Naive B cell (primary cell): ENCODE measurements at regions not wholly inside any gene's neighbourhood (a gene's known extent, or its start where the extent isn't known, plus 50 kb on each side); places are given as distances from the start of the nearest gene placed in this dataset.

ENCODE experiments used
- ATAC-seq, 2 donors: fragments of 150-1000 bp; cut with Tn5 transposase; 2 replicates each; pipeline ENCODE4 v1.10.0; 2021; ENCODE audit warnings: low read depth in 2 of 2, mild to moderate bottlenecking in 2 of 2, moderate library complexity in 2 of 2
- DNase-seq: peaks from one replicate; pipeline ENCODE4 v3.0.0; 2022
- H3K27ac Mint-ChIP-seq, 6 donors: one replicate each; pipeline ENCODE4 v1.8.0; 2020 to 2022; ENCODE audit warnings: mild to moderate bottlenecking in 6 of 6, mixed read lengths in 6 of 6, moderate library complexity in 5 of 6, inconsistent platforms in 2 of 6
- H3K27me3 Mint-ChIP-seq, 3 donors: one replicate each; pipeline ENCODE4 v1.8.0; 2021 to 2022; ENCODE audit warnings: mixed read lengths in 3 of 3, mild to moderate bottlenecking in 1 of 3
- H3K36me3 Mint-ChIP-seq, 2 donors: one replicate each; pipeline ENCODE4 v1.8.0; 2020 to 2022; ENCODE audit warnings: mixed read lengths in 2 of 2, inconsistent platforms in 1 of 2, mild to moderate bottlenecking in 1 of 2
- H3K4me1 Mint-ChIP-seq, 3 donors: one replicate each; pipeline ENCODE4 v1.8.0; 2020 to 2022; ENCODE audit warnings: mixed read lengths in 3 of 3, inconsistent platforms in 1 of 3, mild to moderate bottlenecking in 1 of 3, moderate library complexity in 1 of 3
- H3K4me3 Mint-ChIP-seq, 8 donors: one replicate each; pipeline ENCODE4 v1.8.0; 2020 to 2022; ENCODE audit warnings: mild to moderate bottlenecking in 8 of 8, mixed read lengths in 8 of 8, moderate library complexity in 8 of 8, inconsistent platforms in 2 of 8
- H3K9me3 Mint-ChIP-seq, 7 donors: one replicate each; pipeline ENCODE4 v1.8.0; 2020 to 2022; ENCODE audit warnings: mixed read lengths in 7 of 7, mild to moderate bottlenecking in 5 of 7, inconsistent platforms in 2 of 7, moderate library complexity in 1 of 7

DNA sequence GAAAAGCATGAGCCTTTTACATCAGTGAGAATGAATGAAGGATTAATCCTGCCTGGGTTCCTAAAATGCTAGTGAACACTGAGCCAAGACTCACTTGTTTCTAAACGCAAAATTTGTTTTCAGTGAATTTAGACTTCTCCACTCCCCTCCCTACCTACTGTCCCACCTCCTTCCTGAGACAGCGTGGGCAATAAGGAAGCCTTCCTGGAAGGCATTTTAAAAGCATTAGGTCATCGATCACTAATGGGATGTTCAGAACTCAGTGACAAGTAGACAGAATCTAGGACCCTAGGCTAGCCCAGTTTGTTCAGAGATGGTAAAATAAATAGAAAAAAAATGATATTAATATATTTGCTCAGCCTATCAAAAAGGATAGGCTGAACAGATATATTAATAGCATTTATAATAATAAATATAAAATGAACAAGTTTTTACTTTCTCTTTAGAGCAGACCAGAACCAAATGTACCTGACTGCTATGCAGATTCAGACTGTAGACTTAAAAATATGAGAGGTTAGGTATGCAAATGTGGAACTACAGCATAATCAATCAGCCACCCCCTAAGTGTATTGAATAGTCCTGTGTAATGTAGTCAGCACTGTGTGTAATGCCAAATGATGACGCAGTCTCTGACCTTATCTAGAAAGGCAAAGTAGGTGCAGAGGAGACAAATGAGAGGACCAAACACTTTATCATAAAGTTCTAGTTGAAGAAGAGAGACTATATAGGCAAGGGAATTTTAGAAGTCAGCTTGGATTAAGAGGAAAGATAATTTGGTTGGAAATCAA, 331.1 kb downstream of the GPAT3 start:
- Mint-ChIP-seq H3K36me3 (no peaks in the 10 kb centered on the region), H3K4me3 (no peak overlapping the region), H3K4me1 (no peaks in the 10 kb centered on the region), H3K27ac (no peak overlapping the region), H3K27me3 (peaks cover 0 to 6% (median 0%) of the 10 kb centered on the region in 3 donors), H3K9me3 (peaks cover 0 to 3% (median 0%) of the 10 kb centered on the region in 7 donors)
- ATAC-seq = no peak
- DNase-seq = no peak

DNA sequence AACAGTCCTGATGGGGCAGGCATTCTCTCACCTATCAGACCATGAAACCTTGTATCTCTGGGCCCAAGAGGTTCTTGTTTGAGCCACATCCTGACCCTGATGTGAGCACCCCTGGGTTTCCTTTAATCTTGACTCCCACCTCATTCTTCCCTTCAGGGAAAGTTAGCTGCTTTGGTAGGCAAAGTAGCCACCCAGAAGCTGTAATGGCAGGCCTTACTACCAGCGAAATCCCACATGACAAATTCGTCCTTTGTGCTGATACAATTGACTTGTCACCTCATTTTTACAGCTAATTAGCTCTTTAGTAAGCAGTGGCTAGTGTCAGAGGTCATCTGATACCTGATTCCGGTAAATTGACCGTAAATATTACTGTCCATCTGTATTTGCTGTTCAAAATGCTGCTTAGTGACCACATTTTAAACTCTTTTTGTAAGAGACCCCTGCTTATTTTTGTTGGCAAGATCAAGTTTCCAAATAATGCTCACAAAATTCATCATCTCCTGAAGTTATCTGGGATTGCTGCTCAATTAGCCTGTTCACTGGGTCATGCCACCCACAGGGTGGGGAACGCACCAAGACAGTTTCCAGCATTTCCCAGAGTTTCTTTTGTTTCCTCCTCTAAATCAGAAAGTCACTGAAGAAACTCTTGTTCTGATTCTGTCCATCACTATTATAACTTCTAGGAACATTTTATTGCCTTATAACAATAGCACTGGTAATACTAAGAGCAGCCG, 329.7 kb downstream of the GPAT3 start:
- no peak overlapping the region for H3K27ac Mint-ChIP-seq
- H3K4me3 Mint-ChIP-seq = no peak overlapping the region
- peaks cover 0 to 3% (median 0%) of the 10 kb centered on the region in 7 donors for H3K9me3 Mint-ChIP-seq
- no peak for ATAC-seq
- no peaks in the 10 kb centered on the region for H3K4me1 Mint-ChIP-seq
- no peak for DNase-seq
- peaks cover 0 to 6% (median 0%) of the 10 kb centered on the region in 3 donors for H3K27me3 Mint-ChIP-seq
- H3K36me3 Mint-ChIP-seq = no peaks in the 10 kb centered on the region

DNA sequence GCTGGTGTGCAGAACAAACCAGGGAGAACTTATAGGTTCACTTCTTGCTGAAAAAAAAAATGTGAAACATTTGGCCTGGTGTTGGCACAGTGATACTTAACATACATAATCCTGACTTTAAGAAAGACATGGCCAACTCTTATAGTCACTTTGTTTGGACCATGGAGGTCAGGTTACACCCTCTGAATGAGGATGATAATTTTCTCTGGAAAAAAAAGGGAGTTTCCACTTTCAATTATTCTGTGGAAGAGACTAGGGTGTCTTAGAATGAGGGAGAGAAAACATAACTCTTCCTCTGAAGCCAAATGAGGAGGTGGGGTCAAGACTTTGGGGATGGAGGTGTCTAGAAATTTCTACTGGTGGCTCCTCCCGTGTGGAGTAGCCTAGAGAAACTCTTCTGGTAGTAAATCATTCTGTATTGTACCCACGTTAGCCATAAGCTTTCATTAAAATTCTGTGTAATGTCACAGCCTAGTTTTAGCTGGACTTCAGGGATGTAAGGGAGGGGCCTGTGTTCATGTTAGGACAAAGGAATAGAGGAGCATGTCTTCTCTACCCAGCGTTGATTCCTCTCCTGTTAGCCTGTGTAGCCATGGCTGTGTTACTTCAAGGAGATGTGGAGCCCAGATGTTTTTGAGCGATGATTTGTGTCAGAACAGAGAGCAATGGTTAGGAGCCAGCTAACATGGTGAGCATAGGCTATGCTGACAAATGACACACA, 328.3 kb downstream of the GPAT3 start:
- Mint-ChIP-seq H3K27me3 (peaks cover 0 to 6% (median 0%) of the 10 kb centered on the region in 3 donors), H3K36me3 (no peaks in the 10 kb centered on the region), H3K4me3 (no peak overlapping the region), H3K27ac (no peak overlapping the region), H3K9me3 (peaks cover 0 to 2% (median 0%) of the 10 kb centered on the region in 7 donors), H3K4me1 (no peaks in the 10 kb centered on the region)
- DNase-seq = no peak
- no peak for ATAC-seq

DNA sequence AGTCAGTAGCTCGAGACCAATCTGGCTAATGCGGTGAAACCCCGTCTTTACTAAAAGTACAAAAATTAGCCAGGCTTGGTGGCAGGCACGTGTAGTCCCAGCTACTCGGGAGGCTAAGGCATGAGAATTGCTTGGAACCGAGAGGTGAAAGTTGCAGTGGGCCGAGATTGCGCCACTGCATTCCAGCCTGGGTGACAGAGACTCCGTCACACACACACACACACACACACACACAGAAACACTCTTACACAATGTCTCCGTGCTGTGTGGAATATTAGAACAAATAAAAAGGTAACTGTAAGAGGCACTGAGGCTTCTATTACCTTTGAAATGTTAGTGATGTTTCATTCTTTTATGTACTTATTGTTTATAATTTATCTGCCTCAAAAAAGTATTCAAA, 326.6 kb downstream of the GPAT3 start:
- Mint-ChIP-seq H3K4me3 (no peak overlapping the region), H3K9me3 (peaks cover 0 to 2% (median 0%) of the 10 kb centered on the region in 7 donors), H3K36me3 (no peaks in the 10 kb centered on the region), H3K4me1 (no peaks in the 10 kb centered on the region), H3K27me3 (peaks cover 0 to 6% (median 0%) of the 10 kb centered on the region in 3 donors), H3K27ac (no peak overlapping the region)
- DNase-seq (no peak), ATAC-seq (no peak)

DNA sequence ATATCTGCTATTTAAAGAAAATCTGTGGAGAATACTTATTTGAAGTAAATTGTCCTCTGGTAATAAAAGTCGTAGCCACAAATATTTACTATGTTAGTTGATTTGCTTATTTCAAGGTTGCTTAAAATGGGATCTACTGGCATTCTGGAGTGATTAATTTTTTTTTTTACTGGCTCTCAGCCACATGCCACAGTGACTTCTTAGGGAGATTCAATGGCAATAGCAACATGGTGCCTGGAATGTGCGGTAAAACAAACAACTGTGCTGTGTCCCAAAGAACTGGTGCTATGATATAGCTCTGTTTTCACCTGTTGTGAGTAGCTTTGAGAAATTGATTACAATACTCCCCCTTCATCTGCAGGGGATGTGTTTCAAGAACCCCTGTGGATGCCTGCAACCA, 324.3 kb downstream of the GPAT3 start:
- no peak for ATAC-seq
- Mint-ChIP-seq H3K4me1 (no peaks in the 10 kb centered on the region), H3K27ac (no peak overlapping the region), H3K27me3 (peaks cover 0 to 6% (median 0%) of the 10 kb centered on the region in 3 donors), H3K4me3 (no peak overlapping the region), H3K9me3 (peaks cover 0 to 2% (median 0%) of the 10 kb centered on the region in 7 donors), H3K36me3 (no peaks in the 10 kb centered on the region)
- no peak for DNase-seq

DNA sequence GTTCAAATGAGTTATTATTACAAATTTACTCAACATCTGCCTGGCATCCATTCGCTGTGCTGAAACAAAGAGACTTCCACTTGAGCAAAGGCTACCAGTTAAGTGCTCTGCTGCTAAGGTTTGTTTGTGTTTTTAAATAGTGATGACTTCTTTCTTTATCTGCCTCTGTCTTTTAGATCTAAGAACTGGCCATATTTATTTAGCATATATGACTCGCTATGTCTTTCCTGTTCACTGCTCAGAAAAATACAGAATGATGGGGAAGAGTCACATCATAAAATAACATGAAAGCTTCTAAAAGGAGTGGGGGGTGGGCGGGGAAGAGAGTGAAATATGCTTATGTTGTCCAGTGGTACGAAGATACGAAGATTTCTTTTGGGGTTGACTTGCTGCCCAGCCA, 322.2 kb downstream of the GPAT3 start:
- Mint-ChIP-seq H3K4me3 (no peak overlapping the region), H3K4me1 (no peaks in the 10 kb centered on the region)
- no peak for ATAC-seq

DNA sequence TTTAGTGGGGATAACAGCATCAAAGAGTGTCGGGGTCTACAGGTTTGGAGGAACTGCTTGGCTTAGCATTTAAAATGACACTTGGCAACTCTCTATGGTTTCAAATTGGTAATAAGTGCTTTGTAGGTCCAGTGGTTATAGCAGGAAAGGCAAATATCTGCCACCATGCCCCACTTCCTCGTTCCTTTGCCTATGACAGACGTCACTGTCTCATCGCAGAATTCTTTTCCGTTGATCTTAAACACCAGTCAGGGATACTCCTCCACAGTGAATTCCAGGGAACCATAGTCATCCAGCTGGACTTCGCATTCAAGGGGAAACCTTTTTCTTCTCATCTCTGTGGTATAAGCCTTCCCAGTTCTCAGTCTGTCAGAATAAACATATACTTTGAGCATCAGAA, 319.1 kb downstream of the GPAT3 start:
- DNase-seq = no peak
- Mint-ChIP-seq H3K27me3 (peaks cover 5 to 8% (median 7%) of the 10 kb centered on the region in 3 donors), H3K36me3 (no peaks in the 10 kb centered on the region), H3K9me3 (peaks cover 0 to 5% (median 0%) of the 10 kb centered on the region in 7 donors), H3K4me1 (no peaks in the 10 kb centered on the region), H3K27ac (no peak overlapping the region), H3K4me3 (no peak overlapping the region)
- no peak for ATAC-seq

More for the DNA sequence above, 322.2 kb downstream of the GPAT3 start:
- H3K27ac Mint-ChIP-seq = no peak overlapping the region
- peaks cover 0 to 5% (median 0%) of the 10 kb centered on the region in 7 donors for H3K9me3 Mint-ChIP-seq
- no peaks in the 10 kb centered on the region for H3K36me3 Mint-ChIP-seq
- H3K27me3 Mint-ChIP-seq = peaks cover under 1 to 8% (median 2%) of the 10 kb centered on the region in 3 donors
- no peak for DNase-seq

DNA sequence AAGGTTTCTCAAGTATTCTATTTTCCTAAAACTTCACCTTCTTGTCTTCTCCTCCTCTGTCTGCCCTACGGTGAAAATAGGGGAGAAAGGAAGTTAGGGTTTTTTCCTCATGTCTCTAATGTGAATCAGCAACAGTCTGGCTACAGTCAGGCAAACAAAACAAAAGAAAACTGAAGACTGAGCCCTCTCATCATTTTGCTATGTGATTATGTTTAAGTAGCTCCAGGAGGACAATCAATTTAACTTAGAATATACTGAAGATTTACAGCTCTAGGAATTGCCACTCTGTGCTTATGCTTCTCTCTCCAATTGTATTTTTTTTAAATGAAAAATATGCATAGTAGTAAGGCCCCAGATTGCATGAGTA, 316.2 kb downstream of the GPAT3 start:
- Mint-ChIP-seq H3K27ac (no peak overlapping the region), H3K27me3 (peaks cover 5 to 8% (median 7%) of the 10 kb centered on the region in 3 donors), H3K9me3 (peaks cover 0 to 9% (median 0%) of the 10 kb centered on the region in 7 donors), H3K36me3 (no peaks in the 10 kb centered on the region), H3K4me3 (no peak overlapping the region), H3K4me1 (no peaks in the 10 kb centered on the region)
- DNase-seq (no peak), ATAC-seq (no peak)

DNA sequence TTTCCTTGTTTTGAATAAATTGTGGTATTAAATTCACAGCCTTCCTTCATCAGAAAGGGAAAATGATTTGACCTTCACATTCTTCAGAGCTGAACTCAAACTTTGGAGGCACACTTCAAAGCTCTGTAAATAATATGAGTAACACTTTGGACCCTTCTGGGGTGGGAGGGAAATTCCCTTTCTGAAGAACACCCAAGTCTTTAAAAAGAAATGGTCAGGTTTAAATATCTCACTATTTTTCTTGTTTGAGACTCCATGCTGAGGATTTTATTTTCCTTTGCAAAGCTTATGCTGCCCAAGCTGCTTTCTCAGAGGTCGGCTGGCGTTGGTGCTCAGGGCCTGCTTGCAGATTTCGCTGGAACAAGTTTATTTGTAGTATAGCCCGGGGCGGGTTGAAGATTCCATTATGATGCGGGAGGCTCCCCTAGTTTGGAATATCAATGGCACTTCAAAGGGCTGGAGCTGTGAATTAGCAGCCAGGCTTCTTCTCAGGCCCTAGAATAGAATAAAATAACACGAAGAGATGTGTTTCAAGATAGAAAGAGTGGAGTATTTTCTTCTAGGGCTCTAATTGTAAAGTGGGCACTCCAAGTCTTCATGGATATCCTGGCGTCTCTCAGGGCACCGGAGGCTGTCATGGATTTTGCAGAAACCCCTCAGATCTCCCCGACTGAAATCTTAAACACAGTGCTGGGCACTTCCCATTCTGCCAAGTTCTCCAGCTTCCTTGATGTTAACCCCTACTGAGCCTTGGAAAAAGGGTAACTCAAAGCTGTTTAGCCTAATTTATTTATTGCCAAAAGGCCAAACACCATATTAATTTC, 315.6 kb downstream of the GPAT3 start:
- Mint-ChIP-seq H3K4me3 (peak overlapping the region in 1 of 8 donors; percentile 32), H3K27ac (no peak overlapping the region), H3K4me1 (no peaks in the 10 kb centered on the region), H3K9me3 (peaks cover 0 to 9% (median 0%) of the 10 kb centered on the region in 7 donors), H3K36me3 (no peaks in the 10 kb centered on the region), H3K27me3 (peaks cover 5 to 8% (median 7%) of the 10 kb centered on the region in 3 donors)
- ATAC-seq (no peak), DNase-seq (no peak)

DNA sequence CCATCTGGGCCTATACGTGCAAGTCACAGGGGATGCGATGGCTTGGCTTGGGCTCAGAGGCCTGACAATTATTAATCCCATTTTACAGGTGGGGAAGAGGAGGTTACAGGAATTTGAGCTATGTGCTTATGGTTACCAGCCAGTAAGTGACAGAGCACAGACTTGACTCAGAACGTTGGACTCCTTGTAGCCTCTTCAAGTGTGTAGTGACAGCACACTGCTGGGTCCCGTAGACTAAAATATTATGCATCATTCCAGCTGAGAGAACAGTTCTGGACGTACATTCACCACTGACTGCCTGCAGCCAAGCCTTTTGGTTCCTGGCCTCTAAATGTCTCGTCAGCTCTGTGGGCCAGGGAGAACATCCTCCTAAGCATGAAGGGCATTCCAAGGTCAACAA, 314.5 kb downstream of the GPAT3 start:
- ATAC-seq = no peak
- H3K36me3 Mint-ChIP-seq = no peaks in the 10 kb centered on the region
- no peak for DNase-seq
- H3K27me3 Mint-ChIP-seq = peaks cover 5 to 8% (median 7%) of the 10 kb centered on the region in 3 donors
- no peak overlapping the region for H3K4me3 Mint-ChIP-seq
- no peak overlapping the region for H3K27ac Mint-ChIP-seq
- no peaks in the 10 kb centered on the region for H3K4me1 Mint-ChIP-seq
- H3K9me3 Mint-ChIP-seq = peaks cover 0 to 9% (median 0%) of the 10 kb centered on the region in 7 donors

DNA sequence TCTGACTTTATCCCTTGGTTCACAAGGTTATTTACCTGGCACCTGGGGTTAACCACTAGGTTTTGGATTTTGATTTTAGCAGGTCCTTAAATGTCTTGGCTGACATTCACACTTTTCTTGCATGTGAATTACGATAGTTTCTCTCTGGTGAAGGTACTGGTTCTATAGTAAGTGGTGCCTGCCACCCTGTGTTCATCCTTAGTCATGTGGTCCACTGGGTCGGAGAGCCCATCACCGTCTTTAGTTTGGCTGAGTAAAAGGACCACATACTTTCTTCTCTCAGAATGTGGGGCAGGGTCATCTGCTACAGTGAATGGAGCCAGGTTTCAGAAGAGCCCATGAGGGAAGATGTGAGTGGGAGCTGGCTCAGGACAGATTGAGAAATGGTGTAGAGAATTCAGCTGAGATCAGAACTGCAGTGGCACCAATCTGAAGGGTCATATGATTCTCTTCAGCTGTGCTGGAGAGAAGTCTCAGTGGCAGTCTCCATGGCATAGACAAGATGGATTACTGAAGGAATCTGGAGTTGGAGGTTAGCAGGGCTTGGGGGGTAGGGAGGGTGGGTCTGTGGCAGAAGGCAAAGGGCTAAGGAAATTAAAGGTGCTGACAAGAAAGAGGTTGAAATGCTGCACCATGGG, 310.4 kb downstream of the GPAT3 start:
- Mint-ChIP-seq H3K4me1 (no peaks in the 10 kb centered on the region), H3K4me3 (no peak overlapping the region), H3K36me3 (no peaks in the 10 kb centered on the region), H3K27me3 (no peaks in the 10 kb centered on the region), H3K27ac (no peak overlapping the region), H3K9me3 (peaks cover 0 to 4% (median 0%) of the 10 kb centered on the region in 7 donors)
- DNase-seq = no peak
- ATAC-seq = no peak

DNA sequence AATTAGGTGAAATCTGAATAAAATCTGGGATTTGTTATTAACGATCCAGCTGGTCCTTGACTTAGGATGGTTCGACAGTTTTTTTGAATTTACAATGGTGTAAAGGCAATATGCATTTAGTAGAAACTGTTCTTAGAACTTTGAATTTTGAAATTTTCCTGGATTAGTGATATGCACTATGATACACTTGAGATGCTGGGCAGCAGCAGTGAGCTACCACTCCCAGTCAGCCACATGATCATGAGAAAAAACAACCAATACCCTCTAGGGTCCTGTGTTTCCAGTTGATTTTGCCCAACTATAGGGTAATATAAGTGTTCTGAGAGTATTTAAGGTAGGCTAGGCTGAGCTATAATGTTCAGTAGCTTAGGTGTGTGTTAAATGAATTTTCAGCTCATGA, 303.7 kb downstream of the GPAT3 start:
- DNase-seq = no peak
- ATAC-seq = no peak
- no peaks in the 10 kb centered on the region for H3K9me3 Mint-ChIP-seq
- peak overlapping the region in 1 of 6 donors; percentile 35 for H3K27ac Mint-ChIP-seq
- H3K36me3 Mint-ChIP-seq = no peaks in the 10 kb centered on the region
- H3K4me1 Mint-ChIP-seq = no peaks in the 10 kb centered on the region
- peaks cover 0 to 5% (median 5%) of the 10 kb centered on the region in 3 donors for H3K27me3 Mint-ChIP-seq
- H3K4me3 Mint-ChIP-seq = no peak overlapping the region
